ENCODE measurements at regions not wholly inside any gene's neighbourhood (a gene's known extent, or its start where the extent isn't known, plus 50 kb on each side); places are given as distances from the start of the nearest gene placed in this dataset.

DNA sequence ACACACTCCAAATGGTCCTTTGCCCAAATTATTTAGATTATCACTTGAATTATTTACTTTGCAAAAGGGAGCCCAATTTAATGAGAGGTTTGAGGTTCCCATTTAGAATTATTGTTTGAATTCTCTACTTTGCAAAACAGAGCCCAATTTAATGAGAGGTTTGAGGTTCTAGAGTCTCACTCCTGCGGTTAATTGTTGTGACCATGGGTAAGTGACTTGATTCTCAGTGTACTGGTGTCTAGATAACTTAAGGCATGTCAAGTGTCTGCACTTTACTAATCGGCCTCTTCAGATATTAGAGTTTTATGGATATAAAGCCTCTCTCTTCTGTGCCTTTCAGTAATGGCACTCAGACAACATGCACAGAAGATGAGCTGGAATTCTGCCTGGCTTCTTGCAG lies 67.5 kb downstream of the YIPF5 start:
- H3K9me3 ChIP-seq, result no peaks in the 10 kb centered on the region
- DNase-seq (ENCODE audit: low spot score in 2 of 2), result no peak
- intact Hi-C loops (cut with DNase I), result no loop called here
- H3K36me3 ChIP-seq, result no peaks in the 10 kb centered on the region
- no peak overlapping the region for H3K27ac ChIP-seq
- H3K27me3 ChIP-seq, result no peaks in the 10 kb centered on the region
- TF ChIP-seq, protein P1, sequence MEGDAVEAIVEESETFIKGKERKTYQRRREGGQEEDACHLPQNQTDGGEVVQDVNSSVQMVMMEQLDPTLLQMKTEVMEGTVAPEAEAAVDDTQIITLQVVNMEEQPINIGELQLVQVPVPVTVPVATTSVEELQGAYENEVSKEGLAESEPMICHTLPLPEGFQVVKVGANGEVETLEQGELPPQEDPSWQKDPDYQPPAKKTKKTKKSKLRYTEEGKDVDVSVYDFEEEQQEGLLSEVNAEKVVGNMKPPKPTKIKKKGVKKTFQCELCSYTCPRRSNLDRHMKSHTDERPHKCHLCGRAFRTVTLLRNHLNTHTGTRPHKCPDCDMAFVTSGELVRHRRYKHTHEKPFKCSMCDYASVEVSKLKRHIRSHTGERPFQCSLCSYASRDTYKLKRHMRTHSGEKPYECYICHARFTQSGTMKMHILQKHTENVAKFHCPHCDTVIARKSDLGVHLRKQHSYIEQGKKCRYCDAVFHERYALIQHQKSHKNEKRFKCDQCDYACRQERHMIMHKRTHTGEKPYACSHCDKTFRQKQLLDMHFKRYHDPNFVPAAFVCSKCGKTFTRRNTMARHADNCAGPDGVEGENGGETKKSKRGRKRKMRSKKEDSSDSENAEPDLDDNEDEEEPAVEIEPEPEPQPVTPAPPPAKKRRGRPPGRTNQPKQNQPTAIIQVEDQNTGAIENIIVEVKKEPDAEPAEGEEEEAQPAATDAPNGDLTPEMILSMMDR (IDR thresholded peaks at IDR 0.05), result no peak
- no peak overlapping the region for H3K4me3 ChIP-seq
- H3K4me1 ChIP-seq, result no peaks in the 10 kb centered on the region

DNA sequence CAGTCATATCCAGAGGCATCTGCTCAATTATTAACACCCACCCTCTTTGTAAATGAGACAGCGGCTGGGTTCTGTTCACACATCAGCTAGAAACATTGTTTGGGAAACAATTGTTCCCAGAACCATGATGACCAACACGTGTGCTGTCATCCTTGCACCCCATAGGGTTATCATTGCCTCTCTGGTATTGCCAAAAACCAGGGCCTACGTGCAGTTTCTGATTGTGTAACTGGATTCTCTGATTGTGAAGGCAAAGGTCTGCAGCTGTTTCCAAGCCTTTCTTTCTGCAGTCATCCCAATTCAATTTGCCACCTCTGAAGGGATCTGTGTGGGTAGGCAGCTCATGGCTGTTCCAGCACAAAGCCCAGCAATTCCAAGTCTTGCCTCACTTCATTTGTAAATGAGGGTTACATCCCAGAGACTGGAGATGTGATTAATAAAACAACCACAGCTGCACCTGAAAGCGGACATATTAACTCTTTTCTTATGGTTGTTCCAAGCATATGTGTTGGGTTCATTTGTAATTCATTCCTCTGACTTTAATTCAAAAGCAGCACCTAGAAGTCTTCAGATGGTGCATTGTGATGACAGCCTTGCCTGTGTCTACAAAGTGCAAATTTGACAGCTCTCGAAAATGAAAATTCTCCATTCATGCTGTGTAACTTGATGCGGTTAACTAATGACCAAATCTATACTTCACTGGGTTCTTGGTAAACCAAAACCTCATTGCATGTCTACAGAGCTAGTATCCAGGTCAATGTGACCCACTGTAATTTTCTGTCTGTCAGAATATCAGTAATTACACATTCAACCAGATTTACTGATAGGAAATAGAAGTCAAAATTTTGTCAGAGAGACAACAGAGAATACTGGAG lies 66.6 kb downstream of the YIPF5 start:
- no peak for DNase-seq (ENCODE audit: low spot score in 2 of 2)
- TF ChIP-seq, protein P1 (IDR thresholded peaks at IDR 0.05), result no peak
- Histone ChIP-seq H3K27ac (no peak overlapping the region), H3K4me3 (no peak overlapping the region), H3K27me3 (no peaks in the 10 kb centered on the region), H3K36me3 (no peaks in the 10 kb centered on the region), H3K4me1 (no peaks in the 10 kb centered on the region), H3K9me3 (no peaks in the 10 kb centered on the region)
- intact Hi-C loops (cut with DNase I), result no loop called here

DNA sequence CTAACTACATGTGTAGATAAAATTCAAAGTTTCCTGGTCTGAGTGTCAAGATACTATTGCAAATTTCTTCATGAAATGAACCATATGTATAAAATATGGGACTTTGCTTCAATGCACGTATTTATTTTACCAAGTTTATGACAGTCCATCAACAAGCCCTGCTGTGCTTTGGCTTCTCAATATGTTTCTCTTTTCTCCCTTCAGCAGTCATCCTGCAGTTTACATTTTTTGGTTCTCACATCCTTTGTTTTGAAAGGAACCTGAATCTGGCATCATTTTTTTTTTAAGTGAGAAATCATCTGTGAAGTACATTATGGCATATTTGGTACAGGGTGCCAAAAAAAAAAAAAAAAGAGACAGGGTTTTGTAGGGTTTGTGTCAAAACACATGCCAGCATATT lies 65.1 kb downstream of the YIPF5 start:
- H3K9me3 ChIP-seq, result no peaks in the 10 kb centered on the region
- TF ChIP-seq, protein P1 (IDR thresholded peaks at IDR 0.05), result no peak
- H3K4me3 ChIP-seq, result no peak overlapping the region
- DNase-seq (ENCODE audit: low spot score in 2 of 2), result no peak
- H3K36me3 ChIP-seq, result no peaks in the 10 kb centered on the region
- no peaks in the 10 kb centered on the region for H3K27me3 ChIP-seq
- no peaks in the 10 kb centered on the region for H3K4me1 ChIP-seq
- H3K27ac ChIP-seq, result no peak overlapping the region
- intact Hi-C loops (cut with DNase I), result no loop called here

DNA sequence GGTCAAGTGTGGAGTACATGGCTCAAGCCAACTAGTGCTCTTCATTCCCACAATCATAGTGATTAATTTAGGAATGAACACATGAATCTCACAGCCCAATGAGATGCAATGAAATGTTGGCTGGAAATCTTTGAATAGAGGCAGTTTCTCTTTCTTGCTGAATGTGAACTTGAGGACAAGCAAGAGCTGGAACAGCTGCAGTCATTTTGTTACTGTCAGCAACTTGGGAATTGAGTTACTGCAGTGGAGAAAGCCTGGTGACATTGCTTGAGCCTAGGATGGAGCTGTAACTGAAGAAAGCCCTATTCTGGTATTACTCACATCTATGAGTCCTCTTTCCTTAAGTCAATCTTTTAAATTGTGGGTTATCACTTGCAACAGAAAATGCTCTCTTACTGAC lies 62.3 kb downstream of the YIPF5 start:
- Histone ChIP-seq H3K4me1 (no peaks in the 10 kb centered on the region), H3K4me3 (no peak overlapping the region), H3K36me3 (no peaks in the 10 kb centered on the region), H3K27me3 (no peaks in the 10 kb centered on the region), H3K9me3 (no peaks in the 10 kb centered on the region), H3K27ac (no peak overlapping the region)
- TF ChIP-seq, protein P1 (IDR thresholded peaks at IDR 0.05), result no peak
- intact Hi-C loops (cut with DNase I), result no loop called here
- DNase-seq (ENCODE audit: low spot score in 2 of 2), result no peak
